Stomach (tissue), 8 donors: ENCODE measurements at regions not wholly inside any gene's neighbourhood (a gene's known extent, or its start where the extent isn't known, plus 50 kb on each side); places are given as distances from the start of the nearest gene placed in this dataset.

Experiments
- DNase-seq, 2 donors: peaks; one replicate each; pipeline versions ENCODE4 v3.0.0 to v3.0.0-alpha.2; 2013 to 2019
- H3K27ac ChIP-seq, 5 donors: fragments of 200-600 bp in 4 of 5; sonication (generic) in 4 of 5; one replicate each; pipeline ENCODE4 v1.5.1; 2013 to 2019; ENCODE audit warnings: mild to moderate bottlenecking in 1 of 5, moderate library complexity in 1 of 5
- H3K27me3 ChIP-seq, 3 donors: fragments of 200-600 bp; sonication (generic); one replicate each; pipeline ENCODE4 v1.5.1; 2017 to 2019; ENCODE audit warnings: mixed run types in 1 of 3
- H3K36me3 ChIP-seq, 4 donors: fragments of 200-600 bp; sonication (generic); 1 replicate in 3 of 4; 2 replicates in 1 of 4; pipeline ENCODE4 v1.5.1; 2016 to 2019
- H3K4me1 ChIP-seq, 4 donors: fragments of 200-600 bp; sonication (generic); one replicate each; pipeline ENCODE4 v1.5.1; 2016 to 2019
- H3K4me3 ChIP-seq, 4 donors: fragments of 200-600 bp; sonication (generic) in 3 of 4; one replicate each; pipeline ENCODE4 v1.5.1; 2016 to 2019; ENCODE audit warnings: mild to moderate bottlenecking in 1 of 4
- H3K9me3 ChIP-seq, 4 donors: fragments of 200-600 bp; sonication (generic); one replicate each; pipeline ENCODE4 v1.5.1; 2016 to 2019
- EP300 ChIP-seq: sonication (generic); formaldehyde crosslinking; IDR thresholded peaks from one replicate; pipeline ENCODE4 v1.6.1; 2017; ENCODE audit warnings: antibody characterized with exemption
- POLR2A ChIP-seq, 4 donors: fragments of 450-650 bp; IDR thresholded peaks; one replicate each; pipeline ENCODE4 v1.6.1; 2016; ENCODE audit warnings: antibody characterized with exemption in 4 of 4, control low read depth in 2 of 4, mild to moderate bottlenecking in 1 of 4, moderate library complexity in 1 of 4
- POLR2AphosphoS5 ChIP-seq, 3 donors: sonication (generic); formaldehyde crosslinking; IDR thresholded peaks; one replicate each; pipeline ENCODE4 v1.6.1; 2016; ENCODE audit warnings: antibody characterized with exemption in 3 of 3
- WGBS, 5 donors: extraction: QIAGEN DNeasy Blood & Tissue Kit in 3 of 5; methylation state at CpG; one replicate each; pipeline versions ENCODE4 v1.1.5 to v1.1.7; 2013 to 2018; 5-methylcytosine and 5-hydroxymethylcytosine counted together
- intact Hi-C: fragments of 100-400 bp; cut with DNase I; formaldehyde crosslinking; loops from one replicate; pipeline ENCODE4 v1.15.1; 2023; ENCODE audit warnings: low total_unique reads
- TF ChIP-seq, protein P1 (sequence below), 7 experiments: fragments of 450-650 bp in 4 of 7; fragments of 200-600 bp in 3 of 7; sonication (generic) in 3 of 7; IDR thresholded peaks; one replicate each; pipeline ENCODE4 v1.5.1; 2016 to 2019; ENCODE audit warnings: antibody characterized with exemption in 7 of 7, control low read depth in 2 of 7, mild to moderate bottlenecking in 1 of 7
- donor health status: healthy with polysubstance abuse.
- donor health status: Bipolar disorder and iron deficiency.
- donor health status: healthy.

DNA sequence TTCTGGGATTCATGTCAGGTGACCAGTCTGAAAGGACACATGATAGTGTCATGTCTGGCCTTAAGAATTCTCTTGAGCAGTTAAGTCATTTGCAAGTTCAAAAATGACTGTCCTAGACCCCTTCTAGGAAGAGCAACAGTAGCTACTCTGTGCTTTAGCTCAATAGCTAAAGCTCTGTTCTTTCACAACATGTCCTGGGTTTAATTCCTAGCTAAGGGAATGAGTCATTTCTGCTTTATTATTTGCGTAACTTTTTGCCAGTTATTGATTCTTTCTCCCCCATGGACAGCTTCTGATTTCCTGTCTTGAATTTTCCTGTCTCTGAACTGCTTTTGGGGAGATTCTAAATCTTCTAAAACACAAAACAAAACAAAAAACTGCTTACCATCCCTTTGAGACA lies 1055.8 kb upstream of the DIAPH2 start:
- Histone ChIP-seq H3K27me3 (no peaks in the 10 kb centered on the region), H3K36me3 (no peaks in the 10 kb centered on the region), H3K4me3 (no peak overlapping the region), H3K4me1 (no peaks in the 10 kb centered on the region), H3K9me3 (peaks cover 0 to 5% (median 2%) of the 10 kb centered on the region in 4 donors), H3K27ac (no peak overlapping the region)
- no peak for TF ChIP-seq POLR2A (IDR thresholded peaks at IDR 0.05)
- TF ChIP-seq EP300: no peak
- no peak for TF ChIP-seq POLR2AphosphoS5 (IDR thresholded peaks at IDR 0.05)
- TF ChIP-seq, protein P1, sequence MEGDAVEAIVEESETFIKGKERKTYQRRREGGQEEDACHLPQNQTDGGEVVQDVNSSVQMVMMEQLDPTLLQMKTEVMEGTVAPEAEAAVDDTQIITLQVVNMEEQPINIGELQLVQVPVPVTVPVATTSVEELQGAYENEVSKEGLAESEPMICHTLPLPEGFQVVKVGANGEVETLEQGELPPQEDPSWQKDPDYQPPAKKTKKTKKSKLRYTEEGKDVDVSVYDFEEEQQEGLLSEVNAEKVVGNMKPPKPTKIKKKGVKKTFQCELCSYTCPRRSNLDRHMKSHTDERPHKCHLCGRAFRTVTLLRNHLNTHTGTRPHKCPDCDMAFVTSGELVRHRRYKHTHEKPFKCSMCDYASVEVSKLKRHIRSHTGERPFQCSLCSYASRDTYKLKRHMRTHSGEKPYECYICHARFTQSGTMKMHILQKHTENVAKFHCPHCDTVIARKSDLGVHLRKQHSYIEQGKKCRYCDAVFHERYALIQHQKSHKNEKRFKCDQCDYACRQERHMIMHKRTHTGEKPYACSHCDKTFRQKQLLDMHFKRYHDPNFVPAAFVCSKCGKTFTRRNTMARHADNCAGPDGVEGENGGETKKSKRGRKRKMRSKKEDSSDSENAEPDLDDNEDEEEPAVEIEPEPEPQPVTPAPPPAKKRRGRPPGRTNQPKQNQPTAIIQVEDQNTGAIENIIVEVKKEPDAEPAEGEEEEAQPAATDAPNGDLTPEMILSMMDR (IDR thresholded peaks at IDR 0.05): no peak
- 71 to 100% (median 83%) methylated on average over 1 of the region's 1 CpG for WGBS, 5 donors
- intact Hi-C loops: no loop called here
- DNase-seq: no peak

DNA sequence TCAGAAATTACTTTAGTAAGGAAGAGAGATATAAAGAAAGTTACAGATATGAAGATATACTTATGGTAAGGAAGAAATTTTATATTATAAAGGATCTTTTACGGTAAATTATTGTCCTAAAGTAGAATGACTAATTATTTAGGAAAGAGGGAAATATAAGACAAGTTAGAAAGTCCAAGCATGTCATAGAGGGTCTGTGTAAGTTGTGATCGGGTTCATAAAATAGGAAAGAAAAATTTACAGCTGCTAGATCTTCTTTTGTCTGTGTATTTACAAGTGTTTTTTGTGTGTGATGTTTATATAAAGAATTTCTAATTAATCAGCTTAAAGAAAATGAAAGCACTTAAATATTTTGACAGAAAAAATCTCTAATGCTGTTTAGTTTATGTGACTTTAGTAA lies 1054.9 kb upstream of the DIAPH2 start:
- Histone ChIP-seq H3K27me3 (no peaks in the 10 kb centered on the region), H3K36me3 (no peaks in the 10 kb centered on the region), H3K27ac (no peak overlapping the region), H3K9me3 (peaks cover 0 to 5% (median 2%) of the 10 kb centered on the region in 4 donors), H3K4me1 (no peaks in the 10 kb centered on the region), H3K4me3 (no peak overlapping the region)
- intact Hi-C loops: no loop called here
- no peak for DNase-seq
- 61 to 82% (median 76%) methylated on average over 2 of the region's 2 CpGs for WGBS, 5 donors
- TF ChIP-seq POLR2AphosphoS5 (IDR thresholded peaks at IDR 0.05): no peak
- TF ChIP-seq EP300: no peak

DNA sequence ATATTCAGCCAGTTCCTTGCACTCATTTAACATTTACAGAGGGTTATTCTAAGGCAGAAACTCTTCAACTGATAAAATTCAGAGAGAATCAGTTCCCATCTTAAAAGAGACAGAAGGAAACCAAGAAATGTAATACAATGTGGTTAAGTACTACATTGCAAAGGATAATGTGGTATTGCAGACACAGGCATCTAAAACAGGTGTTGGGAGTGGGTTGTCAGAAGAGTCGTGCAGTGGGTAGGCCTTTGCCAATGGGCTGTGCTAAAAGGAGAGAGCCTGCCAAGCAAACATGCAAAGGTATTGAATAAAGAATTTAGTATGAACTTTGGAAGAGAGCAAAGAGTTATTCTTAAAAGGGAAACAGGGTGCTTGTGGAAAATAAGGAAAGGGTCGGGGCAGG lies 1044.4 kb upstream of the DIAPH2 start:
- 46 to 73% (median 62%) methylated on average over 2 of the region's 2 CpGs for WGBS, 5 donors
- Histone ChIP-seq H3K9me3 (no peaks in the 10 kb centered on the region), H3K4me3 (no peak overlapping the region), H3K27me3 (no peaks in the 10 kb centered on the region), H3K4me1 (no peaks in the 10 kb centered on the region), H3K27ac (no peak overlapping the region), H3K36me3 (no peaks in the 10 kb centered on the region)
- intact Hi-C loops: no loop called here
- no peak for TF ChIP-seq POLR2AphosphoS5 (IDR thresholded peaks at IDR 0.05)
- TF ChIP-seq, protein P1 (IDR thresholded peaks at IDR 0.05): no peak
- TF ChIP-seq EP300: no peak
- no peak for TF ChIP-seq POLR2A (IDR thresholded peaks at IDR 0.05)
- DNase-seq: no peak

DNA sequence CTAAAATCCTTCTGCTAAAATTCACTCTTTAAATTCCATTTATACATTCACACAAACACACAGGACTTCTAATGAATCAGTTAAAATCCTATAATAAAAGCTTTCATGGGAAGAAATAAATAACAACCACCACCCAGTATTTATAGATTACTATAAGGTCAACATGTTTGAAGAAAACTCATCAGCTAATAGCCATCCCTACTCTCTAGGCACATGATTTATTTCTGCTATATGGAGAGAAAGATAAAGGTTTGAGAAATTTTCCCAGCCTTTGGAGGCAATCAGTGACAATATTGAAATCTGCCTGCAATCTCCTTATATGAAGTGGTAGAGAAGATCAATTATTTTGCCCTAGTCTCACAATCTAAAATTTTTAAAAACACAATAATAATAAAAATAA lies 1038.9 kb upstream of the DIAPH2 start:
- Histone ChIP-seq H3K27me3 (no peaks in the 10 kb centered on the region), H3K4me1 (no peaks in the 10 kb centered on the region), H3K9me3 (no peaks in the 10 kb centered on the region), H3K36me3 (no peaks in the 10 kb centered on the region), H3K27ac (no peak overlapping the region), H3K4me3 (no peak overlapping the region)
- intact Hi-C loops: no loop called here
- TF ChIP-seq, protein P1 (IDR thresholded peaks at IDR 0.05): no peak
- TF ChIP-seq POLR2A (IDR thresholded peaks at IDR 0.05) (no peak), EP300 (no peak), POLR2AphosphoS5 (IDR thresholded peaks at IDR 0.05) (no peak)
- no peak for DNase-seq

DNA sequence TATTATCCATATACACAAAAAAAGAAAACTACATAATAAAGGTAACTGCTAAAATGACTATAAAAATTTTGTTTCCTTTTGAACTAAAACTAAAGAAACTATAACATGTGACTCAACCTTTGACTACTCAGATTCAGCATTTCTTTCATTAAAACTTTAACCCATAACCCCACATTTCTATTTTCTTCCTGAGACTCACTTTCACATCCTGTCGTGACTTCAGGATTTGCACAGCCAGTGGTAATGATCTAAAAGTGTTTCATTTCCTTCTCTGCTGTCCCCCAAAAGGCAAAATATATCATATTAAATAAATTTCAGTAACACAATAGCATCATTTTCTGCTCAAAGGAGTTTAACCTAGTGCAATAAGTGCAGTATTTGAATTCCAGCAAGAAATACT lies 1022.4 kb upstream of the DIAPH2 start:
- intact Hi-C loops: no loop called here
- 51 to 67% (median 58%) methylated on average over 1 of the region's 1 CpG for WGBS, 5 donors

More for the DNA sequence above, 1022.4 kb upstream of the DIAPH2 start:
- Histone ChIP-seq H3K9me3 (peaks cover 0 to 5% (median 2%) of the 10 kb centered on the region in 4 donors), H3K4me3 (no peak overlapping the region), H3K4me1 (no peaks in the 10 kb centered on the region), H3K27ac (no peak overlapping the region), H3K36me3 (no peaks in the 10 kb centered on the region), H3K27me3 (no peaks in the 10 kb centered on the region)
- no peak for DNase-seq
- TF ChIP-seq POLR2A (IDR thresholded peaks at IDR 0.05): no peak
- TF ChIP-seq POLR2AphosphoS5 (IDR thresholded peaks at IDR 0.05): no peak
- TF ChIP-seq, protein P1 (IDR thresholded peaks at IDR 0.05): no peak
- no peak for TF ChIP-seq EP300
